GM23338 (cell line): ENCODE measurements at regions not wholly inside any gene's neighbourhood (a gene's known extent, or its start where the extent isn't known, plus 50 kb on each side); places are given as distances from the start of the nearest gene placed in this dataset.

Source experiments
- ATAC-seq: fragments of 200-7000 bp; cut with Tn5 transposase; 3 replicates; pipeline ENCODE4 v1.9.1; 2020
- DNase-seq: peaks from one replicate; pipeline ENCODE4 v3.0.0-alpha.2; 2015; ENCODE audit warnings: low spot score
- H2AFZ ChIP-seq: fragments of 200-600 bp; sonication (generic); 2 replicates; pipeline ENCODE4 v1.8.0; 2016; ENCODE audit warnings: antibody characterized with exemption, mild to moderate bottlenecking, moderate library complexity
- H3F3A ChIP-seq: fragments of 200-600 bp; sonication (generic); replicated peaks from 2 replicates; pipeline ENCODE4 v1.8.0; 2017; ENCODE audit warnings: antibody characterized with exemption, mixed run types, low read depth
- H3K27ac ChIP-seq: fragments of 200-600 bp; sonication (generic); 2 replicates; pipeline ENCODE4 v1.6.1; 2016; ENCODE audit warnings: low read depth
- H3K27me3 ChIP-seq: fragments of 200-600 bp; sonication (generic); 2 replicates; pipeline ENCODE4 v1.8.0; 2016; ENCODE audit warnings: mild to moderate bottlenecking, mixed run types, moderate library complexity; ENCODE audit not compliant: insufficient read depth
- H3K36me3 ChIP-seq: fragments of 200-600 bp; sonication (generic); 2 replicates; pipeline ENCODE4 v1.8.0; 2016; ENCODE audit warnings: mild to moderate bottlenecking; ENCODE audit not compliant: insufficient read depth
- H3K4me1 ChIP-seq: fragments of 200-600 bp; sonication (generic); 2 replicates; pipeline ENCODE4 v1.8.0; 2016; ENCODE audit warnings: mild to moderate bottlenecking, moderate library complexity; ENCODE audit not compliant: insufficient read depth
- H3K4me2 ChIP-seq: fragments of 200-600 bp; sonication (generic); 2 replicates; pipeline ENCODE4 v1.7.1; 2017; ENCODE audit warnings: mixed run types
- H3K4me3 ChIP-seq: fragments of 200-600 bp; sonication (generic); 2 replicates; pipeline ENCODE4 v1.6.1; 2016; ENCODE audit warnings: mixed run types
- H3K79me2 ChIP-seq: fragments of 200-600 bp; sonication (generic); replicated peaks from 2 replicates; pipeline ENCODE4 v1.8.0; 2017; ENCODE audit warnings: mild to moderate bottlenecking; ENCODE audit not compliant: insufficient read depth
- H3K9me2 ChIP-seq: fragments of 200-600 bp; sonication (generic); 2 replicates; pipeline ENCODE4 v1.8.0; 2017; ENCODE audit not compliant: insufficient read depth
- H4K20me1 ChIP-seq: fragments of 200-600 bp; sonication (generic); replicated peaks from 2 replicates; pipeline ENCODE4 v1.8.0; 2017; ENCODE audit warnings: mild to moderate bottlenecking; ENCODE audit not compliant: insufficient read depth
- H3K27ac Mint-ChIP-seq: 2 replicates; pipeline ENCODE4 v1.8.0; 2020; ENCODE audit warnings: inconsistent platforms, mild to moderate bottlenecking, moderate library complexity, mixed read lengths
- H3K27me3 Mint-ChIP-seq: 3 replicates; pipeline ENCODE4 v1.8.0; 2022; ENCODE audit warnings: low read depth, mild to moderate bottlenecking, moderate library complexity, mixed read lengths, inconsistent platforms; ENCODE audit not compliant: insufficient read depth, poor library complexity
- H3K36me3 Mint-ChIP-seq: 3 replicates; pipeline ENCODE4 v1.8.0; 2021; ENCODE audit warnings: low read depth, mild to moderate bottlenecking, inconsistent platforms, moderate library complexity, mixed read lengths
- H3K4me1 Mint-ChIP-seq: 3 replicates; pipeline ENCODE4 v1.8.0; 2020; ENCODE audit warnings: mild to moderate bottlenecking, inconsistent platforms, mixed read lengths
- H3K4me3 Mint-ChIP-seq: 3 replicates; pipeline ENCODE4 v1.8.0; 2021; ENCODE audit warnings: moderate library complexity, mild to moderate bottlenecking, inconsistent platforms, mixed read lengths
- H3K9me3 Mint-ChIP-seq: 3 replicates; pipeline ENCODE4 v1.8.0; 2020; ENCODE audit warnings: moderate library complexity, mild to moderate bottlenecking, inconsistent platforms, mixed read lengths
- CREB1 ChIP-seq: fragments of 250-450 bp; sonication (Bioruptor Pico); IDR thresholded peaks from 2 replicates; pipeline ENCODE4 v1.5.0; 2020; ENCODE audit warnings: low read depth, mild to moderate bottlenecking, moderate library complexity
- CTCF ChIP-seq, 2 experiments: fragments of 200-600 bp in 1 of 2; sonication (generic) in 1 of 2; conservative IDR thresholded peaks; 2 replicates each; pipeline versions ENCODE4 v1.5.1 to v1.6.1; 2016 to 2017; ENCODE audit warnings: antibody characterized with exemption in 2 of 2, low read depth in 2 of 2, mild to moderate bottlenecking in 2 of 2, moderate library complexity in 1 of 2
- EZH2 ChIP-seq: fragments of 200-600 bp; sonication (generic); IDR thresholded peaks from one replicate; pipeline ENCODE4 v1.8.0; 2017; ENCODE audit warnings: antibody characterized with exemption, mild to moderate bottlenecking, low read depth; ENCODE audit not compliant: unreplicated experiment
- EZH2phosphoT487 ChIP-seq: fragments of 200-600 bp; sonication (generic); IDR thresholded peaks from one replicate; pipeline ENCODE4 v1.8.1; 2018; ENCODE audit warnings: antibody characterized with exemption; ENCODE audit not compliant: unreplicated experiment
- JUNB ChIP-seq: IDR thresholded peaks from one replicate; pipeline ENCODE4 v1.6.1; 2016; ENCODE audit warnings: antibody characterized with exemption; ENCODE audit not compliant: unreplicated experiment
- NANOG ChIP-seq: IDR thresholded peaks from 2 replicates; pipeline ENCODE4 v1.6.1; 2016; ENCODE audit warnings: antibody characterized with exemption, borderline replicate concordance
- POLR2AphosphoS5 ChIP-seq: IDR thresholded peaks from 2 replicates; pipeline ENCODE4 v1.6.1; 2016; ENCODE audit warnings: antibody characterized with exemption, low read depth
- REST ChIP-seq: IDR thresholded peaks from one replicate; pipeline ENCODE4 v1.6.1; 2018; ENCODE audit warnings: antibody characterized with exemption; ENCODE audit not compliant: unreplicated experiment
- STAT1 ChIP-seq: IDR thresholded peaks from one replicate; pipeline ENCODE4 v1.6.1; 2016; ENCODE audit warnings: antibody characterized with exemption; ENCODE audit not compliant: unreplicated experiment
- ZNF114 ChIP-seq: fragments of 250-450 bp; sonication (Bioruptor Pico); IDR thresholded peaks from 2 replicates; pipeline ENCODE4 v1.5.0; 2020; ENCODE audit warnings: mild to moderate bottlenecking, moderate library complexity
- ZNF331 ChIP-seq: fragments of 250-450 bp; sonication (Bioruptor Pico); IDR thresholded peaks from 2 replicates; pipeline ENCODE4 v1.5.0; 2020; ENCODE audit warnings: low read depth, mild to moderate bottlenecking, moderate library complexity
- ZNF462 ChIP-seq: fragments of 250-450 bp; sonication (Bioruptor Pico); IDR thresholded peaks from 2 replicates; pipeline ENCODE4 v1.5.0; 2020; ENCODE audit warnings: mild to moderate bottlenecking, moderate library complexity
- TF ChIP-seq, protein P1 (sequence below): IDR thresholded peaks from 2 replicates; pipeline ENCODE4 v1.6.1; 2016; ENCODE audit warnings: antibody characterized with exemption

GRCh38 chr2:16104315-16104948, 164.1 kb downstream of the MYCN start:
- Mint-ChIP-seq H3K4me1 (peaks cover 63% of the 10 kb centered on the region), H3K36me3 (peaks cover 2% of the 10 kb centered on the region; the same call in 2 of the 3 replicates), H3K27me3 (peaks cover 12% of the 10 kb centered on the region), H3K4me3 (peak overlapping the region; percentile 60), H3K9me3 (peaks cover 3% of the 10 kb centered on the region; the same call in 2 of the 3 replicates), H3K27ac (peak overlapping the region; percentile 98)
- Histone ChIP-seq H3K4me1 (peaks cover 35% of the 10 kb centered on the region), H3K27ac (peak overlapping the region; percentile 99), H3K4me3 (peak overlapping the region; percentile 43), H3K9me2 (peaks cover 9% of the 10 kb centered on the region; the same call in 1 of the 2 replicates), H3K4me2 (peak overlapping the region; percentile 59), H2AFZ (no peak overlapping the region), H3K27me3 (no peaks in the 10 kb centered on the region), H3K36me3 (no peaks in the 10 kb centered on the region), H3K79me2 (no peaks in the 10 kb centered on the region), H4K20me1 (no peaks in the 10 kb centered on the region), H3F3A (peaks cover 16% of the 10 kb centered on the region)
- DNase-seq (no peak), ATAC-seq (no peak)
- TF ChIP-seq POLR2AphosphoS5 (no peak), ZNF331 (CRISPR knock-in tag) (no peak), STAT1 (no peak), ZNF114 (CRISPR knock-in tag) (no peak), ZNF462 (CRISPR knock-in tag) (no peak), EZH2 (no peak), CREB1 (CRISPR knock-in tag) (no peak), JUNB (no peak), CTCF (conservative IDR thresholded peaks at IDR 0.05; ENCODE audit: low read depth in 2 of 2) (no peak), REST (no peak), EZH2phosphoT487 (no peak), NANOG (no peak)
- TF ChIP-seq, protein P1, sequence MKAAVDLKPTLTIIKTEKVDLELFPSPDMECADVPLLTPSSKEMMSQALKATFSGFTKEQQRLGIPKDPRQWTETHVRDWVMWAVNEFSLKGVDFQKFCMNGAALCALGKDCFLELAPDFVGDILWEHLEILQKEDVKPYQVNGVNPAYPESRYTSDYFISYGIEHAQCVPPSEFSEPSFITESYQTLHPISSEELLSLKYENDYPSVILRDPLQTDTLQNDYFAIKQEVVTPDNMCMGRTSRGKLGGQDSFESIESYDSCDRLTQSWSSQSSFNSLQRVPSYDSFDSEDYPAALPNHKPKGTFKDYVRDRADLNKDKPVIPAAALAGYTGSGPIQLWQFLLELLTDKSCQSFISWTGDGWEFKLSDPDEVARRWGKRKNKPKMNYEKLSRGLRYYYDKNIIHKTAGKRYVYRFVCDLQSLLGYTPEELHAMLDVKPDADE, result no peak
